ENCODE measurements at regions not wholly inside any gene's neighbourhood (a gene's known extent, or its start where the extent isn't known, plus 50 kb on each side); places are given as distances from the start of the nearest gene placed in this dataset.

DNA sequence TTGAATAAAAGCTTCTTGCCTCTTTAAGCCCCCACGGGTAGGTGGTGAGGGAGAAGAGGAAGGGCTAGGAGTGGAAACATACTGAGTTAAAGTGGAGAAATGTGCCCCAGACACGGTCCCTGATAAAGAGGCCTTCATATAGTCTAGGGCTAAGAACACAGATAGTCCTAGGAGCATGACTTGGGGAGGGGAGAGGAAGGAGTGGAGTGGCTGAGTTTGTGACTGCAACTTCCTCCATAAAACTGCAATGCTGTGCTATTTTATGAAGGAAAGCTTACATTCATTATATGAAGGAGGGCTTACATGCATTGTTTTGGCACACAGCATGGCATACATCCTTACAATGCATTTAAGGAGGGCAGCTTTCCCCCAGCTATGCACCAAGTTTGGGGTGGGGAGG lies 1129.4 kb upstream of the LRRTM3 start:
- Histone ChIP-seq H3K4me1 (no peaks in the 10 kb centered on the region), H3K4me3 (no peak overlapping the region), H3K36me3 (no peaks in the 10 kb centered on the region), H3K27me3 (no peaks in the 10 kb centered on the region), H3K9me3 (no peaks in the 10 kb centered on the region), H3K27ac (no peak overlapping the region)
- intact Hi-C loops (cut with DNase I; ENCODE audit: low total_unique reads), result no loop called here
- TF ChIP-seq, protein P1, sequence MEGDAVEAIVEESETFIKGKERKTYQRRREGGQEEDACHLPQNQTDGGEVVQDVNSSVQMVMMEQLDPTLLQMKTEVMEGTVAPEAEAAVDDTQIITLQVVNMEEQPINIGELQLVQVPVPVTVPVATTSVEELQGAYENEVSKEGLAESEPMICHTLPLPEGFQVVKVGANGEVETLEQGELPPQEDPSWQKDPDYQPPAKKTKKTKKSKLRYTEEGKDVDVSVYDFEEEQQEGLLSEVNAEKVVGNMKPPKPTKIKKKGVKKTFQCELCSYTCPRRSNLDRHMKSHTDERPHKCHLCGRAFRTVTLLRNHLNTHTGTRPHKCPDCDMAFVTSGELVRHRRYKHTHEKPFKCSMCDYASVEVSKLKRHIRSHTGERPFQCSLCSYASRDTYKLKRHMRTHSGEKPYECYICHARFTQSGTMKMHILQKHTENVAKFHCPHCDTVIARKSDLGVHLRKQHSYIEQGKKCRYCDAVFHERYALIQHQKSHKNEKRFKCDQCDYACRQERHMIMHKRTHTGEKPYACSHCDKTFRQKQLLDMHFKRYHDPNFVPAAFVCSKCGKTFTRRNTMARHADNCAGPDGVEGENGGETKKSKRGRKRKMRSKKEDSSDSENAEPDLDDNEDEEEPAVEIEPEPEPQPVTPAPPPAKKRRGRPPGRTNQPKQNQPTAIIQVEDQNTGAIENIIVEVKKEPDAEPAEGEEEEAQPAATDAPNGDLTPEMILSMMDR (IDR thresholded peaks at IDR 0.05), result no peak
- no peak for DNase-seq

- Histone ChIP-seq H3K27me3 (no peaks in the 10 kb centered on the region), H3K4me3 (no peak overlapping the region), H3K4me1 (no peaks in the 10 kb centered on the region), H3K27ac (no peak overlapping the region), H3K9me3 (no peaks in the 10 kb centered on the region), H3K36me3 (no peaks in the 10 kb centered on the region)
- no peak for DNase-seq
- TF ChIP-seq, protein P1 (IDR thresholded peaks at IDR 0.05), result no peak
- intact Hi-C loops (cut with DNase I; ENCODE audit: low total_unique reads), result no loop called here
These were observed 1127.7 kb upstream of the LRRTM3 start for GRCh38 chr10:65798133-65798532.

DNA sequence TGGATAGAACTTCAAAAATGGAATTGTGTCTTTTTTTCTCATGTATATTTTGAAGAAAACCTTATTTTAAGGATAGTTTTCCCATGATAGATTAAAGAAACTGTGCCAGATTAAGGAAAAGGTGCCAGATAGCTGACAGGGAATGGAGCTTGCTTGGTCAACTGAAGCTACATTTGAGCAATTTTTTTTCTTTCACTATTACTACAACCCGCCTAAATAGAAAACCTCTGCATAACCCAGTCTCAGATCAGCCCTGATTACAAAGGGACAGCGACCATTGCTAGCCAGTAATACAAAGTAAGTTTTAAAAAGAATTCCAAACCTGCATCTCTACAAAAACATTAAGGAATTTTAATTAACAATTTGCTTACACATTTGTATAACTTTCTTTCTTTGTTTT lies 1123.4 kb upstream of the LRRTM3 start:
- Histone ChIP-seq H3K36me3 (no peaks in the 10 kb centered on the region), H3K27ac (no peak overlapping the region), H3K9me3 (no peaks in the 10 kb centered on the region), H3K4me1 (no peaks in the 10 kb centered on the region), H3K4me3 (no peak overlapping the region), H3K27me3 (no peaks in the 10 kb centered on the region)
- no peak for DNase-seq
- TF ChIP-seq, protein P1 (IDR thresholded peaks at IDR 0.05), result no peak
- intact Hi-C loops (cut with DNase I; ENCODE audit: low total_unique reads), result no loop called here

DNA sequence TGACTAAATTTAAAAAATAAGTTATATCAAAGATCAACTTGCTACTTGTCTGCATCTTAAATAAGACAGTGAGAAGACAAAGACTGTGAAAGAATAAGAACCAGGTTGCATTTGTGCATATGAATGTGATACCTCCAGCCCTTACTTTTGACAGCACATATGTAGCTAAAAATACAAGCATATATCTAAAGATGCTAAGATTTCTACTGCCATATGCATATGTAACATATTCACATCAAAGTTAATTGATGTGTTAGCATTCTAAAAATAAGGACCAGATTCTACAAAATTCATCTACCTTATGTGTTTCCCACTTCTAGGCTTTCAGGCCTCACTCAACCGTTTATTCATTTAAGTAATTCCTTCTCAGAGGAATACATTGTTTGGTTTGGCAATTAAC lies 1120.3 kb upstream of the LRRTM3 start:
- Histone ChIP-seq H3K4me3 (no peak overlapping the region), H3K36me3 (no peaks in the 10 kb centered on the region), H3K4me1 (no peaks in the 10 kb centered on the region), H3K27me3 (no peaks in the 10 kb centered on the region), H3K27ac (no peak overlapping the region), H3K9me3 (no peaks in the 10 kb centered on the region)
- TF ChIP-seq, protein P1 (IDR thresholded peaks at IDR 0.05), result no peak
- DNase-seq, result no peak
- intact Hi-C loops (cut with DNase I; ENCODE audit: low total_unique reads), result no loop called here

DNA sequence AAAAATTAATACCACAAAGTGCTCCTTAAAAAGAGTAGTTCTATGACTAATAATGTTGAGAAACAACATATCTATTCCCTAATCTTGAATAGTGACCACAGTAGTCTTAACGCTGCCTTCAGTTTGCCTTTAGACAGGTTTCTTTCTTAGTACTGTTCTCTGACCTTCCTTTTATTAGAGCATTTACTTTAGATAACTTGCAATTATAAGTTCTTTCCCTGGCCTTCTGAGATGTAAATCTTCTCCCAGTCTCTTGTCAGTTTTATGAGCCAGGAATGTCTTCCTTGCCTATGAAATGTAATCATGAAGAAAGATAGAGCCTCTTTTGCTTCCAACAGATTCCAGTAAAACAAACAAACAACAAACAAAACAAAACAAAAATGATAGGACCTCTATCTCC lies 1119.8 kb upstream of the LRRTM3 start:
- Histone ChIP-seq H3K4me1 (no peaks in the 10 kb centered on the region), H3K27me3 (no peaks in the 10 kb centered on the region), H3K36me3 (no peaks in the 10 kb centered on the region), H3K9me3 (no peaks in the 10 kb centered on the region), H3K27ac (no peak overlapping the region), H3K4me3 (no peak overlapping the region)
- TF ChIP-seq, protein P1 (IDR thresholded peaks at IDR 0.05), result no peak
- DNase-seq, result no peak
- intact Hi-C loops (cut with DNase I; ENCODE audit: low total_unique reads), result no loop called here

DNA sequence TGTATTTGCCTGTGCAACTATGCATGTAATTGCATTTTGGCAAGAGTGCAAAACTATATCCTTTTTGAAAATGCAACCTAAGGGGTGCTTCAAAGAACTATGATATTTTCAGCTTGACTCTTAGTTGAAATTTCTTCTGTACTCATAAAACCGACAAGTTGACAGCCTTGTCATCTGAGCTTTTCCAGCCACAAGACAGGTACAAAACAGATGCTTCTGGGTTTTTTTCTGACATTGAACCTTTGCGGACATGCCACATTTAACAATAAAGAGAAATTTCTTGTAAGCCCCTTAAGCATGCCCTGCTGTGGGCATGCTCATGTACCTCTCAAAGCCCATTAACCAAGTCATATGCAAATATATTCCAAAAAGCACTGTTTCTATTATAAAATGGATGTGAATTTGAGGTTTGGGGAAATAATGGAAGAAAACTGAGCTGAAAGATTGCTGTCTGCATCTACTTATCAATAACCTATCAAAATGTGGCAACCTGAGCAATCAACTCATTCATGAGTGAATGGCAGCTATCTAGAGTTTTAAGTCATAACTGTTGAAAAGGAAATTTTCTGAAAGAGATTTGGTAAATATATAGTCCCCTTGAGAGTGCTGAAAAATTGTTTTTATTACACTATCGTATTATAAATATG lies 1117.0 kb upstream of the LRRTM3 start:
- intact Hi-C loops (cut with DNase I; ENCODE audit: low total_unique reads), result no loop called here
- Histone ChIP-seq H3K4me1 (no peaks in the 10 kb centered on the region), H3K9me3 (no peaks in the 10 kb centered on the region), H3K4me3 (no peak overlapping the region), H3K27me3 (no peaks in the 10 kb centered on the region), H3K27ac (no peak overlapping the region), H3K36me3 (no peaks in the 10 kb centered on the region)
- DNase-seq, result no peak
- TF ChIP-seq, protein P1 (IDR thresholded peaks at IDR 0.05), result no peak
